Activated T-helper 2 cell treated with anti-CD3 and anti-CD28 coated beads, Interferon-gamma antibody, Interleukin-2, Interleukin-4, amounts not matched to agents 10 μg/mL and 5 μg/mL and 100 μg/mL, durations not matched to agents 14 hours and 24 hours and 36 hours (primary cell): ENCODE measurements at regions not wholly inside any gene's neighbourhood (a gene's known extent, or its start where the extent isn't known, plus 50 kb on each side); places are given as distances from the start of the nearest gene placed in this dataset.

Source experiments
- DNase-seq: peaks from one replicate; pipeline ENCODE4 v3.0.0; 2021; ENCODE audit warnings: low spot score
- H3K27ac Mint-ChIP-seq: one replicate; pipeline ENCODE4 v1.8.0; 2021; ENCODE audit warnings: mixed read lengths
- H3K27me3 Mint-ChIP-seq: one replicate; pipeline ENCODE4 v1.8.0; 2021; ENCODE audit warnings: low read depth, mixed read lengths
- H3K36me3 Mint-ChIP-seq: one replicate; pipeline ENCODE4 v1.8.0; 2021; ENCODE audit warnings: low read depth, mixed read lengths
- H3K4me1 Mint-ChIP-seq: one replicate; pipeline ENCODE4 v1.8.0; 2021; ENCODE audit warnings: low read depth, mixed read lengths
- H3K4me3 Mint-ChIP-seq: one replicate; pipeline ENCODE4 v1.8.0; 2021; ENCODE audit warnings: low read depth, mild to moderate bottlenecking, moderate library complexity, mixed read lengths
- H3K9me3 Mint-ChIP-seq: one replicate; pipeline ENCODE4 v1.8.0; 2021; ENCODE audit warnings: mixed read lengths
- intact Hi-C: fragments of 100-400 bp; cut with micrococcal nuclease; formaldehyde crosslinking; loops from one replicate; pipeline ENCODE4 v1.15.1; 2023

DNA sequence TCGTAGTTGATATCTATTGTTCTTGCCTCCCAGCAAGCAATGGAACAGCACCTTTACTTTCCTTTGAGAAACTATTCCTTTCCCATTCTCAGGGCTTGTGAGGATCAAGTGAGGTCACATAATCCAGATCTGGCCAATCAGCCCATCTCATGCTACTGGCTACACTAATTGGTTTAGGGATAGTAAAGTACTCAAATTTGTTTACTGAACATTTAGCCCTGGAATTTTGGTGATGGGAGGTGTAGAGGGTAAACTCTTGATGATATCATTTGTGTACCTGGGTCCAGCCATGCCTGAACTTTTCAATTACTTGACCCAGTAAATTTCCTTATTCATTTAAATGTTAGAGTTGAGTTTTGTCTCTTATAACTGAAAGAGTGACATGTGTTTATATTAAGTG, 195.8 kb upstream of the TNP1 start:
- Mint-ChIP-seq H3K9me3 (no peaks in the 10 kb centered on the region), H3K4me3 (no peak overlapping the region), H3K36me3 (no peaks in the 10 kb centered on the region), H3K4me1 (no peaks in the 10 kb centered on the region), H3K27me3 (peaks cover 9% of the 10 kb centered on the region), H3K27ac (no peak overlapping the region)
- DNase-seq, result no peak
- intact Hi-C loops, result no loop called here

DNA sequence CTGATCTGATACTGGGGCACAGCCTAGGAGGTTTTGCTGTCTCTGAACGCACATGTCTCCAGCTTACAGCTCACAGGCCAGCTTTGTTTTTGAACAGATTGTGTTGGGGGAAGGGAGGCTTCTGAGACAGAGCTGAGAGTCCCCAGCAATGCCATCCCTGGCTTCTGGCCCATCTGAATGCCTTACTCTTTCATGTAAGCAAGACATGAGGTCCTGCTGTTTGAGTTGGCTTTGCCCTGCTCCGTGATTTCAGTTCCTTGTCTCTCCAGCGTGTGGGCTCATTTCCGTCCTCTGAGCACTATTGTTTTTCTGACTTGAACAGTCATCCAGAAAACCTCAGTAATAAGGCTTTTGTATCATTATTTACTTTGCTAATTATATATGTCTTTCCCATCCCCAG, 194.9 kb upstream of the TNP1 start:
- Mint-ChIP-seq H3K9me3 (no peaks in the 10 kb centered on the region), H3K4me3 (no peak overlapping the region)

DNA sequence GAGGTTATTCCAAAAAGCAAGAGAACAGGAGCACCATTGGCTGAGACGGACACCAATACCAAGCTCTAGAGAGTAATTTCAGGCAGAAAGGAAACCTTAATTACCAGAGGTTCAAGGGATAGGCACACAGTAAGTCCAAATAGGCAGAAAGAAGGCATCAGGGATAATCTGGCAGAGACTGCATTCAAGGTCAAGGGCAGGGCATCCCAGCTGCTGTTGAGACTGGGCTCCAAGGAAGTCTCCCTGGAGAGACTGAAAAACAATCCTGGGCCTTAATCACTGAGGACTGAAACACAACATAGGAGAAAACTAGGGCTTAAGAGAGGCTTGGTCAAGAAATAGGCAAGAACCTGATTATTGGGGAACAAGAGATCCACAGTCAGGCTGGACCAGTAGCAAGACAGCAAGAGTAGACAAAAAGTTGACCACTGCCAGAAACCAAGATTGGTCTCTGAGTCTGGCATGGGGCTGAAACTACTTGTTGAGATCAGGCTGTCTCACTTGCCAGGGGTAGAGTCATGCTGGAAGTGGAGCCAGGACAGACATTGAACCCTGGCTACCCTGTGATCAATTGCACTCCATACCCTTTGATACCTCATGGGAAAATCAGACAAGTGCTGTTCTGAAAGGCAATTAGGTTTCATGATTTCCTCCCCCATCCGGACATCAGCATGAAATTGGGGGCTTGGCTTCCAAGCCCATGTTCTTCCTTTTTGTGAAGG, 193.2 kb upstream of the TNP1 start:
- Mint-ChIP-seq H3K4me1 (no peaks in the 10 kb centered on the region), H3K27ac (no peak overlapping the region), H3K9me3 (no peaks in the 10 kb centered on the region), H3K36me3 (no peaks in the 10 kb centered on the region), H3K27me3 (peaks cover 16% of the 10 kb centered on the region), H3K4me3 (no peak overlapping the region)
- intact Hi-C loops, result no loop called here
- no peak for DNase-seq

More for the DNA sequence above, 194.9 kb upstream of the TNP1 start:
- H3K27me3 Mint-ChIP-seq, result peaks cover 12% of the 10 kb centered on the region
- no peak for DNase-seq
- intact Hi-C loops, result no loop called here
- H3K27ac Mint-ChIP-seq, result no peak overlapping the region
- H3K36me3 Mint-ChIP-seq, result no peaks in the 10 kb centered on the region
- no peaks in the 10 kb centered on the region for H3K4me1 Mint-ChIP-seq

DNA sequence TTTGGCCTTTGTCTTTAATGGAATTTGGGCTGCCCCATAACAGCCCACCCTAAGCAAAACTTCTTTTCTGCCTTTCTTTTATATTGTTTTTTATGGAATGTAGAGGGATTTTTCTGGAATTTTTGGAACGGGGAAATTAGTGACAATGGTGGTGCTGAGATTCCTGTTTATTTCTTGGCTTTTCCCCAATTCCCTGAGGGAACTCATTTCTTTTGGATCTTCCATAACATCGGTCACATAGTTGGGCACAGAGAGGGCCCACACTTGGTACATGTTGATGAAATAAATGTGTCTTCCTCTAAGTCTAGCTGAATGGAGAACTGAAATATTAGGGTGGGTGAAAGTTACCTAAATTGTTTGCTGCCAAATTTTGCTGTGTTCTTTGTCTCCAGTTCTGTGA, 191.6 kb upstream of the TNP1 start:
- no peaks in the 10 kb centered on the region for H3K4me1 Mint-ChIP-seq
- H3K36me3 Mint-ChIP-seq, result no peaks in the 10 kb centered on the region
- intact Hi-C loops, result no loop called here
- H3K9me3 Mint-ChIP-seq, result no peaks in the 10 kb centered on the region
- no peak overlapping the region for H3K4me3 Mint-ChIP-seq
- no peak overlapping the region for H3K27ac Mint-ChIP-seq
- peaks cover 16% of the 10 kb centered on the region for H3K27me3 Mint-ChIP-seq
- DNase-seq, result no peak

DNA sequence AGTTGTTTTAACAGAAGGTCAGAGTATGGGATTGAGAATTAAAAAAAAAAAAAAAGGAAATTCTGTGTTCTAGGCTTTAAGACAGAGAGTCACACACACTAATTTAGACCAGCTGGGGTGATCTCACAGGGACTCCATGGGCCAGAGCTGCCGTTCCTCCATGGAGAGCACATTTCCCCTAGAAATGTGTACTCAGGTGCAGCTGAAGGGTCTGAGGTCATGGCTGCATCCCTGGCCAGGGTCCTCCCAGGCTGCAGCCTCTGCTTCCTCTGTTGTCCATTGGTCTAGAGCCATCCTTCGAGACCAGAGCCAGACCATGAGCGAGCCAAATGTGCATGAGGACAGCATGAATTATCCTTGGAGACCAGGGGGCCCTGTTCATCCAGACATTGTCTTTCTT, 190.1 kb upstream of the TNP1 start:
- H3K36me3 Mint-ChIP-seq, result no peaks in the 10 kb centered on the region
- no peaks in the 10 kb centered on the region for H3K4me1 Mint-ChIP-seq
- peaks cover 17% of the 10 kb centered on the region for H3K27me3 Mint-ChIP-seq
- H3K4me3 Mint-ChIP-seq, result no peak overlapping the region
- no peak for DNase-seq
- no peaks in the 10 kb centered on the region for H3K9me3 Mint-ChIP-seq
- intact Hi-C loops, result loop anchor here (10.0 kb wide), 1 partner anchor 95 kb away; no protein-coding TSS in a partner anchor
- H3K27ac Mint-ChIP-seq, result no peak overlapping the region

DNA sequence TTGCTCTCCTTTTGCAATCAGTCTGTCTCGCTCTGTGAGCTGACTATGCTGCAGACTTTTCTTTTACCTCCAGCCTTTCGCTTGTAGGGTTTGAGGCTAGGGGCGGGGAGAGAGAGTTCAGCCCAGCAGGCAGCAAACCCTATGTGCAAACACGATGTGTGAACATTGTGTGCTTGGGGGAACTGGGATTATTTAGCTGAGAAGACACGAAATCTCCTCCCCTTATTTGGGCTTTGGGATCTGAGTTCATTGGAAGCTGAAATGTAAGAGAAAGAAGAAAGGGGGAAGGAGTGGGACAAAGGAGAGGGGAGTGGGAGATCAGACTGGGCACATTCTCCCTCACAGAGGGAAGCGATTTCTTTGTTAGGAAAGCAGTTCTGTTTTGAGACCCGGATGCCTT, 189.6 kb upstream of the TNP1 start:
- Mint-ChIP-seq H3K27ac (no peak overlapping the region), H3K4me3 (no peak overlapping the region), H3K36me3 (no peaks in the 10 kb centered on the region), H3K9me3 (no peaks in the 10 kb centered on the region), H3K4me1 (no peaks in the 10 kb centered on the region), H3K27me3 (peaks cover 17% of the 10 kb centered on the region)
- DNase-seq, result no peak
- intact Hi-C loops, result loop anchor here (10.0 kb wide), 1 partner anchor 95 kb away; no protein-coding TSS in a partner anchor

DNA sequence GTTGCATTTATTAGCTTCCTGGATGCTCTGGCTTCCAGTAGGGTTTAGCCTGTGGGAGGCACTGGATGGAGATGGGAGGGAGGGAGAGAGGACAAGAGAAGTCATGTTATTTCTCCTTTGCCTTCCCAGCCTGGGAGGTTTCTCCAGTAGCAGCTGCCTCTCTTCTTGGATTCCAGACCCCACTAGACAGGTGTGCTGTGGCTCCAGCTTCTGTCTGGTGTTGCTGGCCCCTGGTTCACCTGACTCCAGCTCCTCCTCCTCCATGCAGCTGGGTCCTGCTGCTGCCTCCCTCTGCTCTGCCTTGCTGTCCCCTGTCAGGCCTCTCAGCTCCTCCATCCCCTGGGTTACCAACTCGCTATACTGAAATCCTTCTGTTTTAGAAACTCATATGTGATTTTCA, 188.9 kb upstream of the TNP1 start:
- no peaks in the 10 kb centered on the region for H3K9me3 Mint-ChIP-seq
- peaks cover 17% of the 10 kb centered on the region for H3K27me3 Mint-ChIP-seq
- H3K27ac Mint-ChIP-seq, result no peak overlapping the region
- DNase-seq, result no peak
- no peaks in the 10 kb centered on the region for H3K36me3 Mint-ChIP-seq
- H3K4me3 Mint-ChIP-seq, result no peak overlapping the region
- H3K4me1 Mint-ChIP-seq, result no peaks in the 10 kb centered on the region
- intact Hi-C loops, result loop anchor here (10.0 kb wide), 1 partner anchor 96 kb away; no protein-coding TSS in a partner anchor

DNA sequence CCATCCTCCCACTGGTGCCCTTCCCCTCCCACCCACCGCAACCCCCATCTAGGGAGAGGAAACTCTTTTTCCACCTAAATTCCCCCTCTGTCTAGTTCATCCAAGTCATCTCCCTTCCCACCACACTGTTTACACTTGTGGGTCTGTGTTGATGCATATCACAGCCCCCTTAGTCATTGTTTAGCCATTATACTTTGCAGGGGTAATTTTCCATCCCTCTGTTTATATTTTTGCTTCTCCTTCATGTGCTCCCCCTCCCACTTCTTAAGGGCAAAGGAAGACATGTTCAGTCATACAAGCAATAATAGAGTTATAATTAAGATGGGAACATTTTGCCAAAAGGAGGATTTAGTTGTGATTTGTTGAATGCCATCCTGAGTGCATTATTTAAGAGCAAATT, 187.8 kb upstream of the TNP1 start:
- H3K4me1 Mint-ChIP-seq, result no peaks in the 10 kb centered on the region
- no peak overlapping the region for H3K4me3 Mint-ChIP-seq
- no peak overlapping the region for H3K27ac Mint-ChIP-seq
- H3K27me3 Mint-ChIP-seq, result peaks cover 14% of the 10 kb centered on the region
- no peaks in the 10 kb centered on the region for H3K9me3 Mint-ChIP-seq
- DNase-seq, result no peak
- intact Hi-C loops, result loop anchor here (10.0 kb wide), 1 partner anchor 97 kb away; no protein-coding TSS in a partner anchor
- no peaks in the 10 kb centered on the region for H3K36me3 Mint-ChIP-seq

DNA sequence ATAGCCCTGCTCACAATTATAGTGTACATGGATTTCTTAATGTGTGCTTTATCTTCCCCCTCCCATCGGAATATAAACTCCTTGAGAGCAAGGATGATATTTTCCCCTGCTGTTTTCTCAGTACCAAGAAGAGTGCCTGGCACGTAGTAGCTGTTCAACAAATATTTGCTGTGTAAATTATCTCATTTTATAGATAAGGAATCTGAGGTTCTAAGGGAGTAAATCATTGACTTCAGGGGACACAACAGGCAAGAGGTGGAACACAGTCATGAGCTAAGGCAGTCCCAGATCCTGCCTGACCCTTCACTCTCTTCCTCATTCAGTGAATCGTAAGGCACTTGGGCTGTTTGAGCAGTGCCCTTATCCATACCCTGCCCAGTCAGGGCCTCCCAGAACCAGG, 187.3 kb upstream of the TNP1 start:
- Mint-ChIP-seq H3K27me3 (peaks cover 14% of the 10 kb centered on the region), H3K4me3 (no peak overlapping the region), H3K9me3 (no peaks in the 10 kb centered on the region), H3K36me3 (no peaks in the 10 kb centered on the region), H3K4me1 (no peaks in the 10 kb centered on the region), H3K27ac (no peak overlapping the region)
- DNase-seq, result no peak
- intact Hi-C loops, result loop anchor here (10.0 kb wide), 1 partner anchor 98 kb away; no protein-coding TSS in a partner anchor

DNA sequence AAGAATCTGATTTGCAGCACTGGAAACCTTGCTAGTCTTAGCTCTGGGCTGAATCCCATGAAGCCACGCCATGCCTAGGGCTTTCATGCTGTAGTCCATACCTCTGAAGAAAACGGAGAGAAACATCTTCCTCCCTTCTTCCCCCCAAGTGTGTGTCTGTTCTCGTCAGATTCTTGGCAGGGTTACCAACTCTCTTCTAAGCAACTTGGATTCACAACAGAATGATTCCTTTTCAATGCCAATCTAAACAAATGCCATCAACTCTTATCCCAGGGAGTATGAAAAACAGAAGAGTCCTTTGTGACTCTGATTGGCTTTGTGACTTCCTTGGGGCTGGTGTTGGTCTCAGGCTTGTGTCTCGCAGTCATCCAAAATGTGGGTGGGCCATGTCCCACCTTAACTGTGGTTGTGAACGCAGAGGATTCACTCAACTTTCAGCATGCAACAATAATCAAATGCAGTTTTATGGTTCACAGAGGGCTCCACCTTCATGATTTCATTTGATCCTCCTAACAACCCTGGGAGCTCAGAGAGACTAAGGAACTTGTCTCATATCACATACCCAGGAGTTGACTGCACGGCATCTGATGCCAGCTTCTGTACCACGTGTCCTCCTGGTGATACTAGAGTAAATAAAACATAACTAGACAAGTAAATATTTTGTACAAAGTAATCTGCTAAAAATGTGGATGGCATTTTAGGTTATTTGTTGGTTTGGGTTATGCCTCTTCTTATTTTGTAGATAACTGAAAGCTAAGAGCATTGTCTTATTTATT, 186.0 kb upstream of the TNP1 start:
- intact Hi-C loops, result loop anchor here (10.0 kb wide), 1 partner anchor 99 kb away; no protein-coding TSS in a partner anchor
- Mint-ChIP-seq H3K36me3 (no peaks in the 10 kb centered on the region), H3K27me3 (peaks cover 18% of the 10 kb centered on the region), H3K4me3 (no peak overlapping the region), H3K9me3 (no peaks in the 10 kb centered on the region), H3K4me1 (no peaks in the 10 kb centered on the region), H3K27ac (no peak overlapping the region)
- DNase-seq, result no peak

DNA sequence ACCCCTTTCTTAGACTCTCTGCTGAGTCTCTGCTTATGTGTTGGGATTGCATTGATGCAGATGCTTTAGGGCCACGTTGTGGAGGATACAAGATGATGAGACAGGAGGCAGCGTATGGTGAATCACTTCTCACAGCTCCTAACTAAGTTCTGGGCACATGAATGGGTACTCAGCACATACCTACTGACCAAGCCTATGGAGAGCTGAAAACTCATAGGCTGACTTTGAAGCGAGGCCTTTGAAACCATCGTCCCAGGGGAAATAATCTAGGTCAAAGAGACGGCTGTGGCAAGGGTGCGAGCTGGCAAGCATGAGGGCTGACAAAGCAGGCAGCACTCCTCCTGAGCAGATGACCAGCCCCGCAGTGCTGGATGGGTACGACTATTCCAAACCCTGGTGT, 180.2 kb upstream of the TNP1 start:
- H3K9me3 Mint-ChIP-seq, result no peaks in the 10 kb centered on the region
- no peaks in the 10 kb centered on the region for H3K4me1 Mint-ChIP-seq
- H3K27me3 Mint-ChIP-seq, result peaks cover 4% of the 10 kb centered on the region
- DNase-seq, result no peak
- no peaks in the 10 kb centered on the region for H3K36me3 Mint-ChIP-seq
- intact Hi-C loops, result loop anchor here (10.0 kb wide), 1 partner anchor 105 kb away; no protein-coding TSS in a partner anchor
- H3K4me3 Mint-ChIP-seq, result no peak overlapping the region
- no peak overlapping the region for H3K27ac Mint-ChIP-seq

DNA sequence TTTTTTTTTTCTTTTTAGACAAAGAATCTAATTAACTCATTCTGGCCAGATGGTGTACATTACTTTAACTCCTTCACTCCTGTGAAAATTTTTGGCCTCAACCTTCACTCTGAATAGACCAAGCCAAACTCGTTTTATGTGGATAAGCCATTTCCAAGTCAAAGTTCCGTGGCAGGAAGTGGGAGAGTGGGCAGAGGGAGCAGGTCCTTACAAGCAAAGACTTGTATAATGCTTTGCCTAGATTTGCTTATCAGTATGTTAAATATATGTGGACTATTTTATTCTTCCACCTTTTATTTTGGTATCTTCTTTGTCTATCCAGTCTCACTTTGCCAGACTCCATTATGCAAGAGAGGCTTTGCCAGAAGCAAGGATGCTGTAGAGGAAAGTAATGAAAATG, 178.1 kb upstream of the TNP1 start:
- no peak overlapping the region for H3K27ac Mint-ChIP-seq
- intact Hi-C loops, result no loop called here
- H3K4me1 Mint-ChIP-seq, result no peaks in the 10 kb centered on the region
- H3K27me3 Mint-ChIP-seq, result peaks cover 4% of the 10 kb centered on the region
- H3K36me3 Mint-ChIP-seq, result no peaks in the 10 kb centered on the region
- H3K4me3 Mint-ChIP-seq, result no peak overlapping the region
- no peak for DNase-seq
- no peaks in the 10 kb centered on the region for H3K9me3 Mint-ChIP-seq

DNA sequence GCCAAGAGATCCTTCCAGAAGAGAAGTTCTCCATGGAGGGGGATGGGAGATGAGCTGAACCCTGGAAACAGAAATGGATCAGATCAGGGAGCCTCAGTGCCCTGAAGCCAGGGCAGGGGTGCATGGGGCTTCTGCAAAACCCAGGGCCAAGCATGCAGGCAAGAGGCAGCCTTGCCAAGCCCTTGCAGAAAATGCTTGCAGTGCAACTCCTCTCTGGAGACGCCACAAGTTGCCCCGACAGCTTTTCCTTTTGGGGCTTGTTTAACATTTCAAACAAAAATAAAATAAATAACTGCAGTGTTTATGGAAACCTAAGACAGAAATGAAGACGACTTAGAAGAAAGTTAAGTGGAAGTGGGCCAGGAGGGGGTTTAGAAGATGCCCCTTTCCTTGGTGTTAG, 177.5 kb upstream of the TNP1 start:
- no peaks in the 10 kb centered on the region for H3K36me3 Mint-ChIP-seq
- no peak overlapping the region for H3K27ac Mint-ChIP-seq
- H3K9me3 Mint-ChIP-seq, result no peaks in the 10 kb centered on the region
- H3K4me1 Mint-ChIP-seq, result no peaks in the 10 kb centered on the region
- no peak overlapping the region for H3K4me3 Mint-ChIP-seq
- peaks cover 4% of the 10 kb centered on the region for H3K27me3 Mint-ChIP-seq
- DNase-seq, result no peak
- intact Hi-C loops, result no loop called here
